ENCODE measurements at regions not wholly inside any gene's neighbourhood (a gene's known extent, or its start where the extent isn't known, plus 50 kb on each side); places are given as distances from the start of the nearest gene placed in this dataset.

DNA sequence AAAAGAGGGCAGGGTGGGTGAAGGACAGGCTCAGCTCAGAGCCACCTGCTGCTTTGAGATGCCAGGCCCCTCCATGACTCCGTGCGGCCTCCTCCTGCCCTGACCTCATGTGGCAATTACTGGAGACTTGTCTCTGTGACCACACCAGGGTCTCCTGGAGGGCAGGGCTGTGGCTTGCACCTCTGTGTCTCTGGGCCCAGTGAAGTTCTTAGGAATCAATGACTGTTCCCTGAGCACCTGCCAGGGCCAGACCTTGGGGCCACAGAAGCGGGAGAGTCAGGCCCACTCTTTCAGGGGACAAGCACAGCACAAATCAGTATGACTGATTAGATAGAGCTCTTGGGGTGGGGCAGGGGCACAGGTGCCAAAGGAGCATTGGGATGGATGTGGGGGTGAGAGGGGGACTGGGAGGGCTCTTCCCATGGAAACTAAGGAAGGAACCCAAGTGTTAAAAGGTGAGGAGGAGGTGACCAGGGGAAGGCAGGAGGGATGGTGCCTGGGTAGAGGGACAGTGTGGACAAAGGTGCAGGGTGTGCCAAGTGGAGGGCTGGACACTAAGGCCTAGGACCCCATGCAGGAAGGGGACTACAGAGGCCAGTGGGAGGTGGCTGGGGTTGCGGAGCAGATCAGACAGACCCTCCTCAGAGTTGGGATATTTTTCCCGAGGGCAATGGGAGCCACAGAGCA, 77.3 kb upstream of the SHISAL1 start:
- no peak for DNase-seq (ENCODE audit: low read depth, low spot score)
- Mint-ChIP-seq H3K9me3 (no peaks in the 10 kb centered on the region), H3K27ac (ENCODE audit: unreplicated experiment) (no peak overlapping the region), H3K27me3 (ENCODE audit: low read depth) (no peaks in the 10 kb centered on the region), H3K36me3 (ENCODE audit: low read depth) (no peaks in the 10 kb centered on the region), H3K4me1 (no peaks in the 10 kb centered on the region), H3K4me3 (no peak overlapping the region)
- TF ChIP-seq, protein P1, sequence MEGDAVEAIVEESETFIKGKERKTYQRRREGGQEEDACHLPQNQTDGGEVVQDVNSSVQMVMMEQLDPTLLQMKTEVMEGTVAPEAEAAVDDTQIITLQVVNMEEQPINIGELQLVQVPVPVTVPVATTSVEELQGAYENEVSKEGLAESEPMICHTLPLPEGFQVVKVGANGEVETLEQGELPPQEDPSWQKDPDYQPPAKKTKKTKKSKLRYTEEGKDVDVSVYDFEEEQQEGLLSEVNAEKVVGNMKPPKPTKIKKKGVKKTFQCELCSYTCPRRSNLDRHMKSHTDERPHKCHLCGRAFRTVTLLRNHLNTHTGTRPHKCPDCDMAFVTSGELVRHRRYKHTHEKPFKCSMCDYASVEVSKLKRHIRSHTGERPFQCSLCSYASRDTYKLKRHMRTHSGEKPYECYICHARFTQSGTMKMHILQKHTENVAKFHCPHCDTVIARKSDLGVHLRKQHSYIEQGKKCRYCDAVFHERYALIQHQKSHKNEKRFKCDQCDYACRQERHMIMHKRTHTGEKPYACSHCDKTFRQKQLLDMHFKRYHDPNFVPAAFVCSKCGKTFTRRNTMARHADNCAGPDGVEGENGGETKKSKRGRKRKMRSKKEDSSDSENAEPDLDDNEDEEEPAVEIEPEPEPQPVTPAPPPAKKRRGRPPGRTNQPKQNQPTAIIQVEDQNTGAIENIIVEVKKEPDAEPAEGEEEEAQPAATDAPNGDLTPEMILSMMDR (conservative IDR thresholded peaks at IDR 0.05), result no peak

DNA sequence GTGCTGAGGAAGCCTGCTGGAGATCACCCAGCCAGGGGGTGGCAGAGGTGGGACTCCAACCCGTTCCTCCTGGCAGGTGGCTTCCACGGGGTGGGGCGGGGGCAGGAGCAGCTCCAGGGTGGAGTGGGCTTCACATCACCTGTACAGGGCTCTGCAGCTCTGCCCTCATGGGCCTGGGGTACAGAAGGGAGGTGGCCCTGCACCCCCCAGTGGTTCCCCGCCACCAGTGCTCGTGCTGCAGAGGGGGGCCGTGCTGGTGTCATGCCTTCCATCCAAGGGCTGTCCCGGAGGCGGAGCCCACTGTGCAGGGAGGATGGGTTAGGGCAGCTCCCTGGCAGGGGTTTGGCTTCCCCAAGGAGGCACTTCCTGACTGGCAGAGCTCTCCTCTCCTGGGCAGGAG, 76.4 kb upstream of the SHISAL1 start:
- DNase-seq (ENCODE audit: low read depth, low spot score), result no peak
- Mint-ChIP-seq H3K4me1 (no peaks in the 10 kb centered on the region), H3K27ac (ENCODE audit: unreplicated experiment) (no peak overlapping the region)

DNA sequence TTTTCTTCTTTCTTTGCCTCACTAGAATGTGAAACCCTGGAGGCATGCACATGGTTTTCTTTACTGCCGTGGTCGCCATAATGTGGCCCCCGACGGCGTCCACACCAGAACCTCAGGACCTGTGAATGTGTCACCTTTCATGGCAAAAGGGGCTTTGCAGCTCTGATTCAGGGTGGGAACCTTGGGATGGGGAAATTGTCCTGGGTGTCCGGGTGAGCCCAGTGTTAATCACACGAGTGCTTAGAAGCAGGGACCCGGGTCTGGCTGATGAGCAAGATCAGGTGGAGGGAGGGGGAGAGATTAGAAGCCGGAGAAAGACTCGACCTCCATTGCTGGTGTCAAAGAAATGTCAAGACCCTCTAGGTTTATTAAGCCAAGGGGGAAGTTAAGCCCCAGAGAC, 74.7 kb upstream of the SHISAL1 start:
- H3K9me3 Mint-ChIP-seq, result no peaks in the 10 kb centered on the region
- DNase-seq (ENCODE audit: low read depth, low spot score), result no peak
- H3K4me1 Mint-ChIP-seq, result peaks cover 8% of the 10 kb centered on the region
- no peaks in the 10 kb centered on the region for H3K27me3 Mint-ChIP-seq (ENCODE audit: low read depth)
- TF ChIP-seq, protein P1 (conservative IDR thresholded peaks at IDR 0.05), result no peak
- H3K27ac Mint-ChIP-seq (ENCODE audit: unreplicated experiment), result no peak overlapping the region
- no peak overlapping the region for H3K4me3 Mint-ChIP-seq
- H3K36me3 Mint-ChIP-seq (ENCODE audit: low read depth), result no peaks in the 10 kb centered on the region

More for the DNA sequence above, 76.4 kb upstream of the SHISAL1 start:
- Mint-ChIP-seq H3K4me3 (no peak overlapping the region), H3K36me3 (ENCODE audit: low read depth) (no peaks in the 10 kb centered on the region), H3K27me3 (ENCODE audit: low read depth) (no peaks in the 10 kb centered on the region), H3K9me3 (no peaks in the 10 kb centered on the region)
- TF ChIP-seq, protein P1 (conservative IDR thresholded peaks at IDR 0.05), result no peak

DNA sequence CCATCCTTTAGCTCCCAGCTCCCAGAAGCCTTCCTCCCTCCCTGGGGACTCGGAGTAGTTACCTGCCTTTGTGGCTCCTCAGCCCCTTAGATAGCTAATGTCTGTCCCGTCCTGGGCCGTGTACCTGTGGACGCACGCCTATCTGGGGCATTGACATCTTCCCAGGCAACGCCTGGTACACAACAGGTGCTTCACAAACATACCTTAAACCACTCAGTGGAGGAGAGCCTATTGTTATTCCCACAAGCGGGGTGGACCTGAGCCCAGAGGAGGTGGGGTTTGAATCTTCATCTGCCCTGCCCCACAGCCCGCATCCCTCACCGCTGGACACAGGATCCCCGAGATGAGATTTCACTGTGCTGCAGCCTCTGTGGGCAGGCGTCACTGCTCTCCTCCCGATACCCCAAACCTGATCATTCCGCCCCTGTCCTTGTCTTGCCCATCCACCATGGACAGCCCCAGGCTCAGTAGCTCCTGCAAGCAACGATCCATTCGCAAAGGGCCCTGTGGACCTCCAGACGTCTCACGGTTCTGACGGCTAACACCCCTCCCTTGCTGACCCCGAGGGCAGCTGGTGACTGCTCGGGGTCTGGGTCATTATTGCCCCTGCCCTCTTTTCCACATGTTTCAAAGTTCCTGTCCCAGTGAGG, 73.8 kb upstream of the SHISAL1 start:
- DNase-seq (ENCODE audit: low read depth, low spot score), result no peak
- Mint-ChIP-seq H3K36me3 (ENCODE audit: low read depth) (no peaks in the 10 kb centered on the region), H3K4me1 (peaks cover 17% of the 10 kb centered on the region), H3K4me3 (no peak overlapping the region), H3K27me3 (ENCODE audit: low read depth) (no peaks in the 10 kb centered on the region), H3K9me3 (no peaks in the 10 kb centered on the region), H3K27ac (ENCODE audit: unreplicated experiment) (no peak overlapping the region)
- TF ChIP-seq, protein P1 (conservative IDR thresholded peaks at IDR 0.05), result no peak

DNA sequence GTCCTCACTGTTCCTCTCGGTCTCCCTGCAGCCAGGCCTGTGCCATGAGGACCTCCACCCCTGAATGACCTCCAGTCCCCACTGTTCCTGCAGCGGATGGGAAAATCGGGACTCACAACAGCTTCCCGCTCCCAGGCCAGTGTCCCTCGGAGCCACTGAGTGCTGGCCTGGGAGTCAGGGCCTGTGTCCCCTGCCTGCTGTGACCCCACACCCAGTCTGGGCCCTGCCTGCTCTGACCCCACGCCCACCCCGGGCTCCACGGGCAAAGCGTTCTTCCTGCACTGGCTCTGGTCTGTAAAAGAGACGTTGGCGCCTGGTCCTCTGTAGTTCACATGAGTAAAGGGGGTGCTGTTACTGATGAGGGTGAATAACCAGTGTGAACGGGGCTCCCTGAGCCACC, 73.0 kb upstream of the SHISAL1 start:
- no peak for DNase-seq (ENCODE audit: low read depth, low spot score)
- peaks cover 19% of the 10 kb centered on the region for H3K4me1 Mint-ChIP-seq
- H3K9me3 Mint-ChIP-seq, result no peaks in the 10 kb centered on the region
- no peaks in the 10 kb centered on the region for H3K36me3 Mint-ChIP-seq (ENCODE audit: low read depth)
- H3K4me3 Mint-ChIP-seq, result no peak overlapping the region
- TF ChIP-seq, protein P1 (conservative IDR thresholded peaks at IDR 0.05), result no peak
- no peaks in the 10 kb centered on the region for H3K27me3 Mint-ChIP-seq (ENCODE audit: low read depth)
- H3K27ac Mint-ChIP-seq (ENCODE audit: unreplicated experiment), result peak overlapping the region; percentile 27

All from neural crest cell (in vitro differentiated cells).